Activated T-helper 1 cell treated with anti-CD3 and anti-CD28 coated beads, Interleukin-2, amount 50 U/mL, for 16 hours (primary cell): ENCODE measurements at regions not wholly inside any gene's neighbourhood (a gene's known extent, or its start where the extent isn't known, plus 50 kb on each side); places are given as distances from the start of the nearest gene placed in this dataset.
"Not testable (repeated sequence)": the region's sequence is repeated elsewhere in the genome, so short reads cannot be mapped to it uniquely, and the experiment has no call there.

ENCODE experiments used
- DNase-seq, 2 donors: peaks; one replicate each; pipeline ENCODE4 v3.0.0-alpha.2; 2020; ENCODE audit warnings: low read depth in 1 of 2, low spot score in 1 of 2

DNA sequence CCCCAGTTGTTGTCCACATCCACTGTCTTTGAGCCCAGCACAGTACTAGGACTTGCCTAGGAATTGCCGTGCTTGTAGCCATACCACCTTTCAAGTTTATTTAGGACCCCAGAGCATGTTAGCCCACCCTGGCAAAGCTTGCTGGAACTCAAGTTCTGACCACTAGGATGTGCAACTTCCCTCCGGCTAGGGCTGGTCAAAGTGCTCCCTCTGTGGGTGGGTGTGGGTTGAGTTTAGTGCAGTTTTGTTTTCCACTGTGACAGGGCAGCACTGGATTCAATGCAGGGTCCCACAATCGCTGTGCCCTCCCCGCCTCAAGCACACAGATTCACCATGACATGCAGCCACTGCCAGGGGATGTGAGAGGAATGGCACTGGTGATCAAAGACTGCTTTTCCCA is 96.0 kb downstream of the RASGEF1B start:
- no peak for DNase-seq

DNA sequence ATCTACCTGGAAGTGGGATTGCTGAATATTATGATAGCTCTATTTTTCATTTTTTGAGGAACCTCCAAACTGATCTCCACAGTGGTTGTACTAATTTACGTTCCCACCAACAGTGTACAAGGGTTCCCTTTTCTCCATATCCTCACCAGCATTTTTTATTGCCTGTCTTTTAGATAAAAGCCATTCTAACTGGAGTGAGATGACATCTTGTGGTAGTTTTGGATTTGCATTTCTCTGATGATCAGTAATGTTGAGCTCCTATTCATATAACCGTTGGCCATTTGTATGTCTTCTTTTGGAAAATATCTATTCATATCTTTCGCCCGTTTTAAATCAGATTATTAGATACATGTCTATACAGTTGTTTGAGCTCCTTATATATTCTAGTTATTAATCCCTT is 101.8 kb downstream of the RASGEF1B start:
- DNase-seq, result no peak

DNA sequence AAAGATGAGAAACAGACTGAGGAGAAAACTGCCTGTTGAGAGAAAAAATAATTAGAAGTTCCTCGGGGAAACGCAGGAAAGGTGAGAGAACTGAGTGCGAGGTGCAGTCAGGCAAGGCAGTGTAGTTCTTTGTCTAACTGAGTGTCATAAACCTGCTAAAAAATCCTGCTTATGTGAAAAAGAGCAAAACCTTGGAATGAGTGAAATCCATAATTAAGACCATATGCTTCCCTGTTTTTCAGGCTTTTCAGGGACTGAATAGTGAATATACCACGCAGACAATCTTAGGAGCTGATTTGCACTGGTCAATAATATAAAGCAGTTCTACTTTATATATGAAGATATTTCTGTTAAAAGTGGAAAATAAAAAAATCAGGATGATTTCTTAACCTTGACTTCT is 104.9 kb downstream of the RASGEF1B start:
- DNase-seq, result no peak

- no peak for DNase-seq
Observed at GRCh38 chr4:81360737-81361136, 111.0 kb downstream of the RASGEF1B start.

DNA sequence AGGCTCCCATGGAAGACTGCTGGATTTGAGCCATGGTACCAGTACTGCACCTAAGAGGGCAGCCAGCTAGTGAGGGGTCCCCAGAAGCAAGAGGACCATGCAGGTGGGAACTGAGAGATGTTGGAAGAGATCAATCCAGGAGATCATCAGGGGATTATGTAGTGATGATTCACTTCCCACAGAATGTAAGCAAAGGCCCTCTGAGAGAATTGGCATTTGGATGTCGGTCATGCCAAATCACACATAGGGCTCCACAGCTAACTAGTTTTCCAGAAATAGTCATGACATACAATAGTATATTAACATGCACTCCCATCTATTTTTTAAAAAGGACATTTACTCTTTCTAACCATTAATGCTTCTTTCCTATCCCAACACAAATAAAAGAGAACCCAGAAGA is 112.5 kb downstream of the RASGEF1B start:
- no peak for DNase-seq

GRCh38 chr4:81358154-81358553 is 113.6 kb downstream of the RASGEF1B start:
- DNase-seq, result no peak

- DNase-seq, result no peak
Observed at GRCh38 chr4:81356621-81357020, 115.1 kb downstream of the RASGEF1B start.

DNA sequence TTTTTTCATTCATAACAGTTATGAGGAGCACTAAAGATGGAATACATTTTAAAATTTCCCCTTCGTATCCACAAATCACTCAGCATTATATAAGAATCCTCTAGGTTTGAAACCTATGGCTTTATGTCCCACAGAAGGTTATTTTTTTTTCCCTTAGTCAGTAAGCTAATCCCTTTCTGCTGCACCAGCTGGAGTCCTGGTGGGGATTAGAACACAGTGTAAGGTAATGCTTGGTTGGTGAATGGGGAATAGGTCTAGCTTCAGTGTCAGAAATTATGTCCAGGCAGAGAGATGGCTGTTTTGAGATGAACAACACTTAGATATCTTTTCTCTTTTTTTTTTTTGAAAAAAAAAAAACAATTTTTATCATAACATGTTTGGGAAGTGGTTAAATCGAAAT is 116.6 kb downstream of the RASGEF1B start:
- no peak for DNase-seq

DNA sequence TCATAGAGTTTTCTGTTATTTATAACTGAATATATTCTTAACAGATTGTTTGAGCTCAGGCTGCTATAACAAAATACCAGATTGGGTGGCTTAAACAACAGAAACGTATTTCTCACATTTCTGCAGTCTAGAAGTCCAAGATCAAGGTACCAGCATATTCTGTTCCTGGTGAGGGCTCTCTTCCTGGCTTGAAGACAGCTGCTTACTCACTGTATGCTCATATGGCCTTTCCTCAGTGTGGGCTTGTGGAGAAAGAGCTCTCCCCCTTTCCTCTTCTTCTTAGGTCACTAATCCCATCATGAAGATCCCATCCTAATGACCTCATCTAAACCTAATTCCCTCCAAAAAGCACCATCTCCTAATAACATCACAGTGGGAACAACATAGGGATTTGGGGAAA is 117.8 kb downstream of the RASGEF1B start:
- DNase-seq, result no peak

DNA sequence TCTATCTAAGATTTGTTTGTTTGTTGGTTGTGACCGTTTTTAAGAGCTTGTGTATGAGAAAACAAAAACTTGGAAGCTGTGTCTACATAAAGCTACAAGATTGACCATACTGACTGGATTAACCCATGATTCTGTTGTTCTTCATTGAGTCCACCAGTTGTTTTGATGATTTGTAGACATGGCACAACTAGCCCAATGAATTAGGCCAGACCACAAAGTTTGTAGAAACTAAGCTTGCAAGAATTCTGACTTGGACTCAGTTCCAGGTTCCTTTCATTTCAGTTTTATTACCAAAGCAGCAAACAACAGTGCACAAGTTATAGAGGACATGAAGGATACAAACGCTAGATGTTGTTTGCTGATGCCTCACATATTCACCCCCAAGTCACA is 119.3 kb downstream of the RASGEF1B start:
- DNase-seq, result no peak

DNA sequence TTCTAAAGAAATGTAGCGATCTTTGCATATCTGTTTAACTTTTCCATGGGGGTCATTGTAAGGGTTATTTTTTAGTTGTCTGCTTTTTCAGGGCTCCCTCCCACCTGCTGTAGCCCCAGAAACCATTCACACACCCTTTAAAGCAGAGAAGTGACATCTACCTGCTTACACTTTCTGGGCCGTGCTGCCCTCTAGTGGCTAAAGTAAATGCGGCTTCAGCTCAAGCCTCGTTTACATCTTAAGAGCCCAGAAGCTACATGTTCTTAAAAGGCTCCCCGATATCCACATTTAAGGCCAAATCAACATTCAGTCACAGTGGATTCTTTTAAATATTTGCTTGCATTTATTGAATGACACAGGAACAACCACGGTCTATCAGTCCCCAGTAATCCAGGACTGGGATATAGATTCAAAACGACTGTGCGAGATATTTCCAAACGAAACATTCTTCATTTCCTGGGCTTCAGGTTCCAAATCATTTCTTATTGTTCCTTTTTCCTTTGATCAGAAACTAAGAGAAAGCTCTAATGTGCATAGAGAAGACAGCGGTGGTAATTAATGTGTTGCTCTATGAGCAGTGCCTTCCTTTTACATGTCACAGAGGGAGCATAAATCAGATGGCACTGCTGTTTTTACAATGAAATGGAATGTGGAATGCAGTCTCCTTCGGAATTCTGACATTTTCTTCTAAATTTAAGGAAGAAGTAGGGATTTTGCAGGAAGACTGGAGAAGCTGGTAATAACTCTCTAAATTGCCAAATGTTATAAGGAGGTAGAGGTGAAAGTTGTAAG is 119.9 kb downstream of the RASGEF1B start:
- DNase-seq, result peak; percentile 29 to 32

DNA sequence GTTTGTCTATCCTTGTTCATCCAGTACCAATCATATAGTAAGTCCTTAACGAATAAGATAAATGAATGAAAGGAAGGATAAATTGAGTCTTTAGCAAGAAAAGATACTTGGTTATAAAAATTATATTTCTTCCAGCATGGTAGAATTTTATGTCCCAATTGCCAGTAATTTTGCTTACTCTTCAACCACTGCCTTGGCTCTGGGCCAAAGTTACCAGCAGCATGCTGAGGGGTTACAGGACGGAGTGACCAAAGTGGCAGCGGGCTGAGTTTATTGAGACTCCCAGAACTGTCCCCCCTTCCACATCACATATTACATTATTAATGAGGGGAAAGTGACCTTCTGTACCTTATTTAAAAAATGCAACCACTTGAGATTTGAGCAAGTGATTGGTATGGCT is 121.7 kb downstream of the RASGEF1B start:
- DNase-seq, result no peak

DNA sequence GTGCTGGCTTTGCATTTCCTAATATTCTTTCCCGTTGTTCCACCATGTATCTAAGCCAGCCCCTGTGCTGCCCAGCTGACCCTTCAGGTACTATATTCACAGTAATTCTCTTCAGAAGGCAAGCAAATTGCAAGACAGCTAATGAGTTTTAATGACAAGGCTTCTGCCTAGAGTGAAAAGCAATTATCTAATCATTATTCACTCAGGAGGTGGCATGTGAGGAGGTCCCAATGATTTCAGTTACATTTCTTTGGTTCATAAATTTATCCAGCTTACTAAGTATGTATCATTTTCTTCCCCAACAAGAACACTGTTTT is 123.0 kb downstream of the RASGEF1B start:
- no peak for DNase-seq

DNA sequence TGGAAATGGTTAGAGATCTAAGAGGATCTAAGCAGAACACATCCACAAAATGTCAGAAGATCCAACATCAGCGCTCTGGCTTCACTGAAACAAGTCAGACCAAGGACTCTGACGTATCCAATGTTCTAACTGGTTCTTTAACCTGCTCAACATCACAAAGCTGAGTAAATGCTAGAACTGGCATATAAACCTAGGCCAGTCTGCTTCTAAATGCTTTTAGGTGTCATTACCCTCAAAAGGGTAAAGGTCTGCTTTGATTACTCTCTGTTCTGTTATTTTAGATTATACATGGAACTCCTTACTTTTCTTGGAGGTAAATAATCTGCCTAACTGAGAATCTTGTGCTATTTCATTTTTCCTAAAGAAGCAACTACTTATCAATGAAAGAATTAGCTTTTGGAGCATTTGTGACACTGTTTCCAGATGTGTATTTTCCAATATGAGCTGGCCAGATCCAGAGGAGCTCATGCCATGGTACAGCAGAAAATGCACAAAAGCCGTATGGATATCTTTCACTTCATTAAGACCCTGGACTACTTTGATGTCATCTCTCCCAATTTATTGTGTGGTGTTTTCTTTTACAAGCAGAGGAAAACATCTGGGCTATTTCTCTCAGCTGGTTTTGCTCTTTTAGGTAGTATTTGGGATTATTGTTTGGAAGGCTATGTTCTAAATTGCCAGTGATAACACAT is 123.5 kb downstream of the RASGEF1B start:
- DNase-seq, result no peak

GRCh38 chr4:81346719-81347118 is 125.0 kb downstream of the RASGEF1B start:
- no peak for DNase-seq

DNA sequence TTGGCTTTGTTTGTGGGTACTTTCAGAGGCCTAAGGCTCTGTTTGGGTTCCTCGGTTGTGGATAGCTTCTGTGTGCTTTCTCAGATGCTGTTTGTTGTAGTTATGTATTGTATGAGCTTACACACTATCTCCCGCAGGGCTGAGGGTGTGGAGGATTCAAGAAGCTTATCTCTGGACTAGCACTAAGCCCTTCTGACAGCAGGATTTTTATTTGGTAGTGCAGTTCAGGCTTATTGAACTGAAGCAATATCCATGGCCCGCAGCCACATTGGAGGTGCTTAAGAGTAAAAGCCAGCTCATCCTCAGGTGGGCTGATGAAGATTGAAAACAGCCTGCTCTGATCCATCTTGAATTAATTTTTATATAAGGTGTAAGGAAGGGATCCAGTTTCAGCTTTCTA is 128.2 kb downstream of the RASGEF1B start:
- DNase-seq, result no peak

- DNase-seq, result no peak
Observed at GRCh38 chr4:81343046-81343445, 128.0 kb upstream of the PRKG2 start.

GRCh38 chr4:81337211-81337610 is 122.2 kb upstream of the PRKG2 start:
- DNase-seq, result no peak

DNA sequence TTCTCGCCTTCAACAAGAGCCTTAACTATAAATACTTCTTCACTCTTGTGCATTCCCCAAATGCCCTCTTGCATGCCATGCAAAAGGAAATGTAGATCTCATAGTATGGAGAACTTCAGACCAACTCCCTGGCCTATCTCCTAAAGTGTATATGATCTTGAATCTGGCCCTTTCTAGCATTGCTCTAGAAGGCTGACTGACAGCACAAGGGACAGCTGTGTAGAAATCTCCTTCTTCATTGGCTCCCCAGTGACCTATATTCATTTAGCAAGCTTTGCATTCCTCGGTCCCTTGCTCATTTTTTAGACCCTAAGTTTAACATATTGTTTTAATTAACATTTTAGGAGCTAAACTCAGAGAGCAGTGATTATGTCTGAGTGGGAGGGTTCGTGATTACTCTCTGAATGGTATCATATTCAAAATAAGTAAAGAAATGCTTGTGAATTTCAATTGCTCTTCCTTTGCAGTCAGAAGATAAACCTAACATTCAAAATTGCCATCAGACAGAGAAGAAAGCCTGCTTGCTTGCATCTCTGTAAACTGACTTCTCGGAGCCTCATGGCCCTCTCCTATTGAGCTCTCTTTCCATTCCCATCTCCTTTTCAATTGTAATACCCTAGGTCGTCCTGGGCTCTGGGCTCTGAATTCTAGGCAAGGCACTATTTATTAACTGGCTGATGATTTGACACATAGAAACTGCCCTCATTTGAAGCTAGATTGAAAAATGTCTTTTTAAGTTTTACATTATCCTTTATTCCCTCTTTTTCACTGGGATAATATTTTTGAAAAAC is 120.3 kb upstream of the PRKG2 start:
- DNase-seq, result no peak

DNA sequence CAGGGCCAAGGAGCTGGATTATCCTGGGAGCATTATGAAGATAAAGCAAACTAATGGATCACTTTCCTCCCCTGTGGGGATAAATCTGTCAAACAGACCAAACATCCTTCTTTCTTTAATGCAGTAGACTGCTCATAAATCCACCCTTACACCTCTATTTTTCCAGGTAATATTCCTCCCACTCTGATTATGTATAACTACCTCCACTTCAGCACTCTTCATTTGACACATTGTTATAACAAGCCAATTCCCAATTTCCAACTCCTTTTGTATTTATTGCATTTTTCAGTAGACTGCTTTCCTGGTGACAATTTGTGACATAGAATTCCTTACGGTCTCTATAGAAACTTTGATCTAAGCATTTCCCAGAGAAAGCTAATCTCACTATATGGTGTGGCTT is 115.0 kb upstream of the PRKG2 start:
- no peak for DNase-seq

DNA sequence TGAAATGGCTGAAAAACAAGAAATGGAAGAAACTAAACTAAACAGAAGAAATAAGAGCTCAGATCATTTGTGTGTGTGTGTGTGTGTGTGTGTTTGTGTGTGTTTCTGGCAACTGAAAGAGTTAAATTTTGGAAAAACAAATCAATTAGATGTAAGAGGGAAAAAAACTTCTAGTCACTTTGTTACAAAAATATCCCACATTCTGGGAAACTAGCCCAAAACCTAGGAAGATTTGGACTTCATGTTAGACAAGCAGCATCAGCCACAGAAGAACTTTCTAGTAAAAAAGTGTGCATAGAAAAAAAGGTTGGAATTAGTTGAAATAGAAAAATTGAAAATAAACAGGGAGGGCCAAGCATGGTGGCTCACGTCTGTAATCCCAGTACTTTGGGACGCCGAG is 111.6 kb upstream of the PRKG2 start:
- no peak for DNase-seq

DNA sequence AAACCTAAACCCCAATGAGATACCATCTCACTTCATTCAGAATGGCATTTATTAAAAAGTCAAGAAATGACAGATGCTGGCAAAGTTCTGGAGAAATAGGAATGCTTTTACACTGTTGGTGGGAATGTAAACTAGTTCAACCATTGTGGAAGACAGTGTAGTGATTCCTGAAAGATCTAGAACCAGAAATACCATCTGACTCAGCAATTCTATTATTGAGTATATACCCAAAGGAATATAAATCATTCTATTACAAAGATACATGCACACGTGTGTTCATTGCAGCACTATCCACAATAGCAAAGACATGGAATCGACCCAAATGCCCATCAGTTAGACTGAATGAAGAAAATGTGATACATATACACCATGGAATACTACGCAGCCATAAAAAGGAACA is 109.6 kb upstream of the PRKG2 start:
- DNase-seq, result not testable (repeated sequence)
